ENCODE measurements at regions not wholly inside any gene's neighbourhood (a gene's known extent, or its start where the extent isn't known, plus 50 kb on each side); places are given as distances from the start of the nearest gene placed in this dataset.

- no peaks in the 10 kb centered on the region for H3K4me1 ChIP-seq (ENCODE audit: control insufficient read depth in 4 of 4, insufficient read depth in 4 of 4, low read length in 3 of 4)
- TF ChIP-seq, protein P1, sequence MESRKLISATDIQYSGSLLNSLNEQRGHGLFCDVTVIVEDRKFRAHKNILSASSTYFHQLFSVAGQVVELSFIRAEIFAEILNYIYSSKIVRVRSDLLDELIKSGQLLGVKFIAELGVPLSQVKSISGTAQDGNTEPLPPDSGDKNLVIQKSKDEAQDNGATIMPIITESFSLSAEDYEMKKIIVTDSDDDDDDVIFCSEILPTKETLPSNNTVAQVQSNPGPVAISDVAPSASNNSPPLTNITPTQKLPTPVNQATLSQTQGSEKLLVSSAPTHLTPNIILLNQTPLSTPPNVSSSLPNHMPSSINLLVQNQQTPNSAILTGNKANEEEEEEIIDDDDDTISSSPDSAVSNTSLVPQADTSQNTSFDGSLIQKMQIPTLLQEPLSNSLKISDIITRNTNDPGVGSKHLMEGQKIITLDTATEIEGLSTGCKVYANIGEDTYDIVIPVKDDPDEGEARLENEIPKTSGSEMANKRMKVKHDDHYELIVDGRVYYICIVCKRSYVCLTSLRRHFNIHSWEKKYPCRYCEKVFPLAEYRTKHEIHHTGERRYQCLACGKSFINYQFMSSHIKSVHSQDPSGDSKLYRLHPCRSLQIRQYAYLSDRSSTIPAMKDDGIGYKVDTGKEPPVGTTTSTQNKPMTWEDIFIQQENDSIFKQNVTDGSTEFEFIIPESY (IDR thresholded peaks at IDR 0.05): no peak
- TF ChIP-seq, protein P2, sequence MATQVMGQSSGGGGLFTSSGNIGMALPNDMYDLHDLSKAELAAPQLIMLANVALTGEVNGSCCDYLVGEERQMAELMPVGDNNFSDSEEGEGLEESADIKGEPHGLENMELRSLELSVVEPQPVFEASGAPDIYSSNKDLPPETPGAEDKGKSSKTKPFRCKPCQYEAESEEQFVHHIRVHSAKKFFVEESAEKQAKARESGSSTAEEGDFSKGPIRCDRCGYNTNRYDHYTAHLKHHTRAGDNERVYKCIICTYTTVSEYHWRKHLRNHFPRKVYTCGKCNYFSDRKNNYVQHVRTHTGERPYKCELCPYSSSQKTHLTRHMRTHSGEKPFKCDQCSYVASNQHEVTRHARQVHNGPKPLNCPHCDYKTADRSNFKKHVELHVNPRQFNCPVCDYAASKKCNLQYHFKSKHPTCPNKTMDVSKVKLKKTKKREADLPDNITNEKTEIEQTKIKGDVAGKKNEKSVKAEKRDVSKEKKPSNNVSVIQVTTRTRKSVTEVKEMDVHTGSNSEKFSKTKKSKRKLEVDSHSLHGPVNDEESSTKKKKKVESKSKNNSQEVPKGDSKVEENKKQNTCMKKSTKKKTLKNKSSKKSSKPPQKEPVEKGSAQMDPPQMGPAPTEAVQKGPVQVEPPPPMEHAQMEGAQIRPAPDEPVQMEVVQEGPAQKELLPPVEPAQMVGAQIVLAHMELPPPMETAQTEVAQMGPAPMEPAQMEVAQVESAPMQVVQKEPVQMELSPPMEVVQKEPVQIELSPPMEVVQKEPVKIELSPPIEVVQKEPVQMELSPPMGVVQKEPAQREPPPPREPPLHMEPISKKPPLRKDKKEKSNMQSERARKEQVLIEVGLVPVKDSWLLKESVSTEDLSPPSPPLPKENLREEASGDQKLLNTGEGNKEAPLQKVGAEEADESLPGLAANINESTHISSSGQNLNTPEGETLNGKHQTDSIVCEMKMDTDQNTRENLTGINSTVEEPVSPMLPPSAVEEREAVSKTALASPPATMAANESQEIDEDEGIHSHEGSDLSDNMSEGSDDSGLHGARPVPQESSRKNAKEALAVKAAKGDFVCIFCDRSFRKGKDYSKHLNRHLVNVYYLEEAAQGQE (IDR thresholded peaks at IDR 0.05): no peak
- TF ChIP-seq GABPA (IDR thresholded peaks at IDR 0.05 in 1 of 2, conservative IDR thresholded peaks at IDR 0.05 in 1 of 2) (no peak), FOXA1 (IDR thresholded peaks at IDR 0.05) (no peak), RAD21 (IDR thresholded peaks at IDR 0.05) (no peak)
- no peak for DNase-seq (ENCODE audit: low spot score)
These were observed 189.8 kb downstream of the JRKL start for GRCh38 chr11:96579656-96580055.

DNA sequence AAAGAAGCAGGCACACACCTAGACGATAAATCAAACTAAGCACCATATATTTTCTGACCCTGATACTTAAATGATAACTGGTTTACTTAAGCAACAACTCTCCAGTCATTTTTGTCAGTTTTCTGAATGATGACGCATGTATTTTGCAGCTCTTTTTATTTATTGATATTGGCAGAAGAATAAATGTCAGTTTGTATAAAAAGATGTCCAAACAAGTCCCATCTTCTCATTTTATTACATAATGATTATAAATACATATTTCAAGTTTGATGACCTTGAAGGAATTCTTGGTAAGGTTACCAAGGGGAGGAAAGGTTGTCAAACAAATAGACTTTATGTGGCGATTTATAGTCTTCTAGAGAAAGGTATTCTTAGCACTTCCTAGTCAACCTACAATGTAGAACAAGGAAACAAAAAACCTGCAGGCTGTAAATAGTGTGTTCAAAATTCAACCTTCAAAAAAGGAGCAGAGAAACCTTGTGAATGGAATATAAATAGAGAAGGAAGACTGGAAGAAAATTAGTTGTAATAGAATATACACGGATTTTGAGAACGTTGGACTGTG, 190.7 kb downstream of the JRKL start:
- H3K4me3 ChIP-seq (ENCODE audit: low read depth in 1 of 3, low read length in 3 of 3): no peak overlapping the region
- no peak overlapping the region for H3K27ac ChIP-seq (ENCODE audit: low read depth in 1 of 2, low read length in 2 of 2)
- WGBS: 60% methylated on average over 5 of the region's 5 CpGs
- no peaks in the 10 kb centered on the region for H3K4me1 ChIP-seq (ENCODE audit: control insufficient read depth in 4 of 4, insufficient read depth in 4 of 4, low read length in 3 of 4)
- H3K9ac ChIP-seq (ENCODE audit: low read depth in 1 of 2, low read length in 2 of 2): no peak overlapping the region
- DNase-seq (ENCODE audit: low spot score): no peak
- no peaks in the 10 kb centered on the region for H3K27me3 ChIP-seq (ENCODE audit: control insufficient read depth in 4 of 4, insufficient read depth in 4 of 4, low read length in 3 of 4)
- no peaks in the 10 kb centered on the region for H3K36me3 ChIP-seq (ENCODE audit: control insufficient read depth in 4 of 4, insufficient read depth in 3 of 4, low read depth in 1 of 4, low read length in 3 of 4)
- H3K9me3 ChIP-seq (ENCODE audit: control insufficient read depth in 4 of 4, low read length in 3 of 4): no peaks in the 10 kb centered on the region
- TF ChIP-seq, protein P2 (IDR thresholded peaks at IDR 0.05): no peak
- TF ChIP-seq CTCF (IDR thresholded peaks at IDR 0.05; ENCODE audit: low read depth, low read length, missing input control): no peak
- TF ChIP-seq FOXA2 (IDR thresholded peaks at IDR 0.05): no peak
- no peak for TF ChIP-seq HNF4A (conservative IDR thresholded peaks at IDR 0.05)
- no peak for TF ChIP-seq RAD21 (IDR thresholded peaks at IDR 0.05)
- TF ChIP-seq HNF4G (IDR thresholded peaks at IDR 0.05): no peak
- no peak for TF ChIP-seq RXRA (IDR thresholded peaks at IDR 0.05)
- TF ChIP-seq JUND (IDR thresholded peaks at IDR 0.05): no peak
- TF ChIP-seq, protein P3, sequence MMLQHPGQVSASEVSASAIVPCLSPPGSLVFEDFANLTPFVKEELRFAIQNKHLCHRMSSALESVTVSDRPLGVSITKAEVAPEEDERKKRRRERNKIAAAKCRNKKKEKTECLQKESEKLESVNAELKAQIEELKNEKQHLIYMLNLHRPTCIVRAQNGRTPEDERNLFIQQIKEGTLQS (IDR thresholded peaks at IDR 0.05): no peak
- no peak for TF ChIP-seq NR2F2 (IDR thresholded peaks at IDR 0.05)
- TF ChIP-seq MAX (IDR thresholded peaks at IDR 0.05): no peak
- no peak for TF ChIP-seq TAF1 (conservative IDR thresholded peaks at IDR 0.05)
- no peak for TF ChIP-seq YY1 (IDR thresholded peaks at IDR 0.05)
- TF ChIP-seq, protein P1 (IDR thresholded peaks at IDR 0.05): no peak
- TF ChIP-seq EGR1 (IDR thresholded peaks at IDR 0.05; ENCODE audit: low read depth in 2 of 2): no peak

More at GRCh38 chr11:96579656-96580055, 189.8 kb downstream of the JRKL start:
- Histone ChIP-seq H3K9ac (ENCODE audit: low read depth in 1 of 2, low read length in 2 of 2) (no peak overlapping the region), H3K4me3 (ENCODE audit: low read depth in 1 of 3, low read length in 3 of 3) (no peak overlapping the region), H3K36me3 (ENCODE audit: control insufficient read depth in 4 of 4, insufficient read depth in 3 of 4, low read depth in 1 of 4, low read length in 3 of 4) (no peaks in the 10 kb centered on the region), H3K27ac (ENCODE audit: low read depth in 1 of 2, low read length in 2 of 2) (no peak overlapping the region), H3K9me3 (ENCODE audit: control insufficient read depth in 4 of 4, low read length in 3 of 4) (no peaks in the 10 kb centered on the region), H3K27me3 (ENCODE audit: control insufficient read depth in 4 of 4, insufficient read depth in 4 of 4, low read length in 3 of 4) (no peaks in the 10 kb centered on the region)
